Omental fat pad (tissue), 3 donors: ENCODE measurements at regions not wholly inside any gene's neighbourhood (a gene's known extent, or its start where the extent isn't known, plus 50 kb on each side); places are given as distances from the start of the nearest gene placed in this dataset.

Experiments
- ATAC-seq: fragments of 150-250 bp; one replicate; pipeline ENCODE4 v1.9.1; 2016; ENCODE audit warnings: mild to moderate bottlenecking, moderate library complexity; ENCODE audit not compliant: low FRiP score
- DNase-seq: peaks from one replicate; pipeline ENCODE4 v3.0.0-alpha.2; 2019; ENCODE audit warnings: low spot score
- TF ChIP-seq, protein P1 (sequence below), 3 donors: fragments of 450-650 bp; IDR thresholded peaks; one replicate each; pipeline ENCODE4 v1.5.1; 2016 to 2017; ENCODE audit warnings: antibody characterized with exemption in 3 of 3, mild to moderate bottlenecking in 3 of 3, moderate library complexity in 2 of 3

DNA sequence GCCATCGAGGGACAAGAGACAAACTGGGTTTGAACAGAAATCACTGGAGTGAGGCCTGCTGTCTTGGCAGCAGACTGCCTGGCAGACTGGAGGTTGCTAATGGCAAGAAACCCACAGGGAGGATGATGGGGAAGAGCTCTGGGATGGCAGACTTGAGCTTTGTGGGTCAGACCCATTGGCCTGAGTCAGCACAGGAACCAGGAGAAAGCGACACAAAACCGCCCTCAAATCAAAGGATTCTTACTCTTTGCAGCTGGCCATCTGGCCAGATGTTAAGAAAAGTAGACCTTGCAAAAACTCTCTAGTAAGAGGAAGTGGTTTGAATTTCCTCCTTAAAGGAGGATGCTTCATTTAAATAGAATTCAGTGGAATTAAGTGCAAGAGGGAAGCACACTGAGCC, 195.2 kb upstream of the JUN start:
- no peak for DNase-seq
- TF ChIP-seq, protein P1, sequence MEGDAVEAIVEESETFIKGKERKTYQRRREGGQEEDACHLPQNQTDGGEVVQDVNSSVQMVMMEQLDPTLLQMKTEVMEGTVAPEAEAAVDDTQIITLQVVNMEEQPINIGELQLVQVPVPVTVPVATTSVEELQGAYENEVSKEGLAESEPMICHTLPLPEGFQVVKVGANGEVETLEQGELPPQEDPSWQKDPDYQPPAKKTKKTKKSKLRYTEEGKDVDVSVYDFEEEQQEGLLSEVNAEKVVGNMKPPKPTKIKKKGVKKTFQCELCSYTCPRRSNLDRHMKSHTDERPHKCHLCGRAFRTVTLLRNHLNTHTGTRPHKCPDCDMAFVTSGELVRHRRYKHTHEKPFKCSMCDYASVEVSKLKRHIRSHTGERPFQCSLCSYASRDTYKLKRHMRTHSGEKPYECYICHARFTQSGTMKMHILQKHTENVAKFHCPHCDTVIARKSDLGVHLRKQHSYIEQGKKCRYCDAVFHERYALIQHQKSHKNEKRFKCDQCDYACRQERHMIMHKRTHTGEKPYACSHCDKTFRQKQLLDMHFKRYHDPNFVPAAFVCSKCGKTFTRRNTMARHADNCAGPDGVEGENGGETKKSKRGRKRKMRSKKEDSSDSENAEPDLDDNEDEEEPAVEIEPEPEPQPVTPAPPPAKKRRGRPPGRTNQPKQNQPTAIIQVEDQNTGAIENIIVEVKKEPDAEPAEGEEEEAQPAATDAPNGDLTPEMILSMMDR (IDR thresholded peaks at IDR 0.05), result no peak
- ATAC-seq, result no peak

DNA sequence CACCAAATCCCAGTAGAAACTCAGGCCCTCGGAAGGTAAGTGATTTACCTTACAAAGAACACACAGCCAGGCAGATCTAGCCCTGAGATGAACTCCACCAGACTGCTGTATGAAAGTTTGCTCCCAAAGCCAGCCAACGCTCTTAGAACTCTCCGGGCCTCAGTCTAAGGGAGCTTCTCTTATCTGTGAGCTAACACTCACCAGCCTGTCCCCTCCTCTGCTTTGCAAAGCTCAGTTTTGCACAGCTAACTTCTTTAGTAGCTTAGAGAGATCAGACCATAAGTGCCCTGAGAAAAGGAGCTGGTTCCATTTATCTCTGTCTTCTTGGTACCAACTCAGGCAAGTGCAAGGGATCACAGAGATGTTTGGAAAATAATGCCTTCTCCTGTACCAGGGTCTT, 195.8 kb upstream of the JUN start:
- TF ChIP-seq, protein P1 (IDR thresholded peaks at IDR 0.05), result no peak
- ATAC-seq (no peak), DNase-seq (no peak)

DNA sequence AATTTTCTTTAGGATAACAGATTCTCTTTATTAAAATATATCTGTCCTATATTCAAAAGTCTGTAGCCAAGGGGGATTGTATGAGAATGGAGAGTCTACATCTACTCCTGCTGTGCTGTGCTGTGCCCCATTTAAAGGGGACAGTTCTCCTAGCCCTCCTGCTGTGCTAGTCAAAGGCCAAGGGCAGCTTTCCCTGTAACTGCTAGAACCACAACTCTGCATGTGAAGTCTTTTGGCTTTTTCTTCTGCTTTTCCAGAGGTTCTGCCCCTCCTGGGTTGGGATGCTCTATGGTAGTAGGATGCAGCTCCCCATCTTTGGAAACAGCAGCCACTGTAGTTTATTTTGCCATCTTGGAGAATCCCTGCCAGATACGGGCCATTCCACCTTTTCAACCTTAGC, 197.5 kb upstream of the JUN start:
- TF ChIP-seq, protein P1 (IDR thresholded peaks at IDR 0.05), result no peak
- DNase-seq (no peak), ATAC-seq (no peak)

DNA sequence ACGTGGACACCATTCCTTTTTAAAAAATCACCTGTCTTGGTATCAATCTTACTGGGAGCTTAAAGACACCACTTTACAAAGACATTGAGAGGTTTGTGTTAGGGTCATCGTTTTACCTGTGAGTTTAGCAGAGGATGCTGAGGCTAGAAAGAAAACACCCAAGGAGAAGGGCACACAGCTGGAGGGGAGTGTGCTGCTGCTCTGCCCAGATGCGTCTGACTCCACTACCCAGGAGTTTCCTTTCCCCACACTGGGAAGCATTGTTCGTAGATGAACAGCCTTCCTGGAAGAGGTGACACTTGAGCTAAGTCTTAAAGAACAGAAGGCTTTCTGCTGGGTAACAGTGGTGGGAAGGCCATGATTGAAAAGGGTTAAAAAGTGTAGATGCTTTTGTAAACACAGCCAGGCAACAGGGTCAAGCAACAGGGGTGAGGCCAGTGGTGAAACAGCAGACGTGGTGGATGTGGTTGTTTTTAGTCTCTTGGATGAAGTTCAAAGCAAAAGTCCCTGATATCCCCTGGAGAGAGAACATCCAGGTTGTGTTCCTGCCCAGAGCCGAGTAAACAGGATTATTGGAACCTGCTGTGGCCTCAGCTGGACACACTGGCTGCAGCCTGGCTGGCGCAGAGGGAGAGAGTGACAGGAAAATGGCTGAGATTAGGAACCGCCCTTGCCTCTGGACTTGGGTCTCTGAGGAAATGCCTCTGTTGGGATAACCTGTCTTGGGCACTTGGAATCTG, 198.6 kb upstream of the JUN start:
- DNase-seq (no peak), ATAC-seq (no peak)
- TF ChIP-seq, protein P1 (IDR thresholded peaks at IDR 0.05), result no peak

DNA sequence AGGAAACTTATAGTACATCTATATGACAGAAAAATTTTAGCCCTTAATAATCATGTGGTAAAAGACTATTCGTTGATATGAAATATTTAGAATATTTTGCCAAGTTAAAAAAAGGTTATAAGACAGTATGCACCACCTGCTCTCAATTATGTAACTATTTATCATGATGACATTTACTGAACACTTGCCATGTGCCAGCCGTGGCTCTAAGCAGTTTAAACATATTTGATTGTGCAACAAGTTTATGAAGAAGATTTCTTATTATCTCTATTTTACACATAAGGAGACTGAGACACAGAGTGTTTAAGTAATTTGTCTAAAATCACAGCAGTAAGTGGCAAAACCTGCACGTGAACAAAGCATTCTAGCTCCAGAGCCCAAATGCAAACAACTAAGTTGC, 199.3 kb upstream of the JUN start:
- ATAC-seq (no peak), DNase-seq (no peak)
- TF ChIP-seq, protein P1 (IDR thresholded peaks at IDR 0.05), result no peak

DNA sequence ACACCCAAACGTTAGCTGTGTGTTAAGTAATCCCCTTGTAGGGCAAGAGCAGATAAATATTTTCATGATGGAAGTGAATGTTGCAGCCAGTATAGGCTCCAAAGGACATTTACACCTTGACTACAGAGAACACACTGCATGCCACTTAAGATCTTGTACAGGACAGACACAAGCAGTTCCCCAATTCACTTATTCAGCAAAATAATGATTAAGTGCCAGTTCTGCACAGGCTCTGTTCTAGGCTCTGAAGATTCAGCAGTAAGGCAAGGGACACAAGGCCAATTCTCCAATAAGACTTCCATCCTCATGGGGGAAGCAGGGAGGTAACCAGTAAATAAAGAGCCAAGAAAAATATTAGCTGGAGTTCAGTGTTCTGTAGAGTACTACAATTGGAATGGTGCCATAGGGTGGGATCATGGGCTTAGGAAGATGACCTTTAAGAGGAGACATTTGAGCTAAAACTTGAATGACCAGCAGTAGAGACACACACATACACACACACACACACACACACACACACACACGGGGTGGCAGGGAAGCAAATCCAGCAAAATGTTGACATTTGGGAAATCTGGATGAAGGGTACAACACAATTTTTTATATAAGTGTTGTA, 199.9 kb upstream of the JUN start:
- TF ChIP-seq, protein P1 (IDR thresholded peaks at IDR 0.05), result no peak
- no peak for DNase-seq
- ATAC-seq, result no peak
